H9 (cell line): ENCODE measurements at regions not wholly inside any gene's neighbourhood (a gene's known extent, or its start where the extent isn't known, plus 50 kb on each side); places are given as distances from the start of the nearest gene placed in this dataset.

Experiments
- DNase-seq: peaks from one replicate; pipeline ENCODE4 v3.0.0-alpha.2; 2017
- H2AFZ ChIP-seq: one replicate; pipeline ENCODE4 v1.6.1; 2013; ENCODE audit warnings: mild to moderate bottlenecking, low read length, control low read depth, moderate library complexity
- H2AK5ac ChIP-seq: 2 replicates; pipeline ENCODE4 v1.6.1; 2013; ENCODE audit warnings: low read length, control low read depth, mixed read lengths; ENCODE audit not compliant: insufficient read length
- H2BK120ac ChIP-seq: one replicate; pipeline ENCODE4 v1.6.1; 2013; ENCODE audit warnings: low read depth, mild to moderate bottlenecking, low read length, control low read depth, inconsistent platforms; ENCODE audit not compliant: poor library complexity, severe bottlenecking
- H2BK12ac ChIP-seq: 2 replicates; pipeline ENCODE4 v1.6.1; 2013; ENCODE audit warnings: low read length, control low read depth, mixed read lengths, low read depth; ENCODE audit not compliant: insufficient read length
- H2BK15ac ChIP-seq: 2 replicates; pipeline ENCODE4 v1.6.1; 2013; ENCODE audit warnings: low read depth, low read length, control low read depth
- H2BK20ac ChIP-seq: one replicate; pipeline ENCODE4 v1.6.1; 2013; ENCODE audit warnings: low read depth, mild to moderate bottlenecking, low read length, control low read depth, inconsistent platforms; ENCODE audit not compliant: poor library complexity, severe bottlenecking
- H2BK5ac ChIP-seq: 2 replicates; pipeline ENCODE4 v1.6.1; 2013; ENCODE audit warnings: low read length, control low read depth, mixed read lengths; ENCODE audit not compliant: insufficient read length
- H3K14ac ChIP-seq: 2 replicates; pipeline ENCODE4 v1.6.1; 2013; ENCODE audit warnings: low read length, control low read depth; ENCODE audit not compliant: insufficient read depth
- H3K18ac ChIP-seq: 2 replicates; pipeline ENCODE4 v1.6.1; 2013; ENCODE audit warnings: low read depth, mild to moderate bottlenecking, mixed read lengths, low read length, control low read depth; ENCODE audit not compliant: insufficient read length
- H3K23ac ChIP-seq: 2 replicates; pipeline ENCODE4 v1.6.1; 2013; ENCODE audit warnings: low read length, control low read depth, mixed read lengths, low read depth; ENCODE audit not compliant: insufficient read length
- H3K23me2 ChIP-seq: 2 replicates; pipeline ENCODE4 v1.6.1; 2013; ENCODE audit warnings: low read depth, mild to moderate bottlenecking, mixed read lengths, low read length, control low read depth; ENCODE audit not compliant: insufficient read length, poor library complexity, severe bottlenecking
- H3K27ac ChIP-seq: 2 replicates; pipeline ENCODE4 v1.5.1; 2013; ENCODE audit warnings: low read length, control low read depth, mixed read lengths, low read depth; ENCODE audit not compliant: insufficient read length
- H3K27me3 ChIP-seq: 2 replicates; pipeline ENCODE4 v1.6.1; 2013; ENCODE audit warnings: low read length, control low read depth, inconsistent platforms; ENCODE audit not compliant: insufficient read depth
- H3K4ac ChIP-seq: 2 replicates; pipeline ENCODE4 v1.6.1; 2013; ENCODE audit warnings: low read depth, mild to moderate bottlenecking, control low read depth, inconsistent platforms, low read length, moderate library complexity
- H3K4me1 ChIP-seq: 2 replicates; pipeline ENCODE4 v1.6.1; 2013; ENCODE audit warnings: low read length, control low read depth, inconsistent platforms; ENCODE audit not compliant: insufficient read depth
- H3K4me2 ChIP-seq: 2 replicates; pipeline ENCODE4 v1.6.1; 2013; ENCODE audit warnings: low read length, control low read depth, mixed read lengths; ENCODE audit not compliant: insufficient read length, insufficient read depth
- H3K56ac ChIP-seq: 2 replicates; pipeline ENCODE4 v1.6.1; 2013; ENCODE audit warnings: low read depth, mild to moderate bottlenecking, mixed read lengths, low read length, control low read depth; ENCODE audit not compliant: insufficient read length
- H3K79me1 ChIP-seq: 2 replicates; pipeline ENCODE4 v1.6.1; 2013; ENCODE audit warnings: low read depth, mild to moderate bottlenecking, moderate library complexity, low read length, control low read depth, inconsistent platforms; ENCODE audit not compliant: insufficient read depth, poor library complexity, severe bottlenecking
- H3K79me2 ChIP-seq: 2 replicates; pipeline ENCODE4 v1.6.1; 2013; ENCODE audit warnings: low read length, control low read depth, inconsistent platforms; ENCODE audit not compliant: insufficient read depth
- H3K9ac ChIP-seq: 2 replicates; pipeline ENCODE4 v1.6.1; 2013; ENCODE audit warnings: low read length, control low read depth, mixed read lengths; ENCODE audit not compliant: insufficient read length; ENCODE audit errors: extremely low read depth
- H3K9me3 ChIP-seq: one replicate; pipeline ENCODE4 v1.6.1; 2013; ENCODE audit warnings: low read depth, low read length, inconsistent platforms; ENCODE audit not compliant: control insufficient read depth
- H3T11ph ChIP-seq: one replicate; pipeline ENCODE4 v1.6.1; 2013; ENCODE audit warnings: mild to moderate bottlenecking, low read length, control low read depth, inconsistent platforms
- H4K20me1 ChIP-seq: one replicate; pipeline ENCODE4 v1.6.1; 2013; ENCODE audit not compliant: control insufficient read depth, insufficient read length, insufficient read depth
- H4K5ac ChIP-seq: 2 replicates; pipeline ENCODE4 v1.6.1; 2013; ENCODE audit warnings: low read depth, mild to moderate bottlenecking, mixed read lengths, low read length, control low read depth; ENCODE audit not compliant: insufficient read length
- H4K8ac ChIP-seq: replicated peaks from 2 replicates; pipeline ENCODE4 v1.6.1; 2013; ENCODE audit warnings: low read length, control low read depth, mixed read lengths, low read depth; ENCODE audit not compliant: insufficient read length
- H4K91ac ChIP-seq: 2 replicates; pipeline ENCODE4 v1.6.1; 2013; ENCODE audit warnings: low read depth, mild to moderate bottlenecking, moderate library complexity, mixed read lengths, low read length, control low read depth; ENCODE audit not compliant: insufficient read length
- H3K27ac Mint-ChIP-seq, 3 experiments: 2 replicates in 2 of 3; 3 replicates in 1 of 3; pipeline ENCODE4 v1.8.0; 2020 to 2021; ENCODE audit warnings: mixed read lengths in 3 of 3, mild to moderate bottlenecking in 1 of 3, moderate library complexity in 1 of 3
- H3K27me3 Mint-ChIP-seq: 2 replicates; pipeline ENCODE4 v1.8.0; 2021; ENCODE audit warnings: low read depth, mild to moderate bottlenecking, moderate library complexity, mixed read lengths
- H3K36me3 Mint-ChIP-seq, 3 experiments: 2 replicates in 2 of 3; 3 replicates in 1 of 3; pipeline ENCODE4 v1.8.0; 2020 to 2021; ENCODE audit warnings: low read depth in 3 of 3, mixed read lengths in 3 of 3; ENCODE audit not compliant: insufficient read depth in 1 of 3
- H3K4me1 Mint-ChIP-seq, 2 experiments: 2 replicates each; pipeline ENCODE4 v1.8.0; 2020; ENCODE audit warnings: mixed read lengths in 2 of 2
- H3K4me3 Mint-ChIP-seq, 2 experiments: 2 replicates in 1 of 2; 3 replicates in 1 of 2; pipeline ENCODE4 v1.8.0; 2020 to 2021; ENCODE audit warnings: mild to moderate bottlenecking in 2 of 2, mixed read lengths in 2 of 2, moderate library complexity in 1 of 2
- H3K9me3 Mint-ChIP-seq, 2 experiments: 2 replicates in 1 of 2; 3 replicates in 1 of 2; pipeline ENCODE4 v1.8.0; 2020; ENCODE audit warnings: mild to moderate bottlenecking in 2 of 2, mixed read lengths in 2 of 2, moderate library complexity in 1 of 2
- WGBS: extraction: QIAGEN DNeasy Blood & Tissue Kit; methylation state at CpG from one replicate; pipeline ENCODE4 v1.1.7; 2013; ENCODE audit warnings: missing lambda C conversion rate, low lambda C conversion rate, mixed read lengths; ENCODE audit not compliant: insufficient read length; ENCODE audit errors: extremely low coverage; 5-methylcytosine and 5-hydroxymethylcytosine counted together
- TF ChIP-seq, protein P1 (sequence below): fragments of 200-600 bp; sonication (generic); conservative IDR thresholded peaks from 3 replicates; pipeline ENCODE4 v1.8.0; 2021; ENCODE audit warnings: antibody characterized with exemption, mild to moderate bottlenecking

DNA sequence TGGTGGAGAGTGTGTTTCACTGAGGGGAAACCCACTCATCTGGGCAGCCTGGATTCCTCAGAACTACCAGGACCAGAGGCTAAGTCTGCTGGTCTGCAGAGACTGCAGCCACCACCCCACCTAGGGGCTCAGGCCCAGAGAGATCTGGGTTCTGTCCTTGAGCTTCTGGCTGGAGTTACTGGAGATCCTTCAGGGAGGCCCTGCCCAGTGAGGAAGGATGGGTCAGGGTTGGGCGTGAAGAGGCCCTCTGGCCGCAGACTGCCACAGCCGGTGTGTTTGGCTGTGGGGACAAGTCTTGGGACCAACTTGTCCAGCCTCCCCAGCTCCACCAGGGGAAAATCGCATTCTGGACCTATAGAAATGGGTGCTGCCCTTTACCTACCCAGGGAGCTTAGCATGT lies 235.3 kb upstream of the CBLB start:
- Histone ChIP-seq H2AK5ac (no peak overlapping the region), H3K23me2 (no peaks in the 10 kb centered on the region), H2BK15ac (no peak overlapping the region), H3K14ac (no peak overlapping the region), H4K20me1 (no peaks in the 10 kb centered on the region), H4K5ac (no peak overlapping the region), H3K79me1 (no peaks in the 10 kb centered on the region), H3K18ac (no peak overlapping the region), H3K9me3 (no peaks in the 10 kb centered on the region), H3K79me2 (no peaks in the 10 kb centered on the region), H3K4me1 (no peaks in the 10 kb centered on the region), H3K4ac (no peak overlapping the region), H4K91ac (no peak overlapping the region), H3K27me3 (no peaks in the 10 kb centered on the region), H2BK120ac (no peak overlapping the region), H2BK12ac (no peak overlapping the region), H2AFZ (no peak overlapping the region), H4K8ac (no peak overlapping the region), H2BK5ac (no peak overlapping the region), H3K23ac (no peak overlapping the region), H3K4me2 (no peak overlapping the region), H2BK20ac (no peak overlapping the region), H3K27ac (no peak overlapping the region), H3K56ac (no peak overlapping the region), H3T11ph (no peak overlapping the region), H3K9ac (no peak overlapping the region)
- no peak for DNase-seq
- H3K9me3 Mint-ChIP-seq = peaks cover 16 to 28% of the 10 kb centered on the region in 2 experiments
- H3K4me3 Mint-ChIP-seq = no peak overlapping the region
- no peaks in the 10 kb centered on the region for H3K4me1 Mint-ChIP-seq
- H3K36me3 Mint-ChIP-seq = peaks cover 2 to 27% (median 14%) of the 10 kb centered on the region in 3 experiments
- H3K27me3 Mint-ChIP-seq = no peaks in the 10 kb centered on the region
- no CpG with 5 or more reads among the region's 4 CpGs for whole genome bisulfite sequencing
- TF ChIP-seq, protein P1, sequence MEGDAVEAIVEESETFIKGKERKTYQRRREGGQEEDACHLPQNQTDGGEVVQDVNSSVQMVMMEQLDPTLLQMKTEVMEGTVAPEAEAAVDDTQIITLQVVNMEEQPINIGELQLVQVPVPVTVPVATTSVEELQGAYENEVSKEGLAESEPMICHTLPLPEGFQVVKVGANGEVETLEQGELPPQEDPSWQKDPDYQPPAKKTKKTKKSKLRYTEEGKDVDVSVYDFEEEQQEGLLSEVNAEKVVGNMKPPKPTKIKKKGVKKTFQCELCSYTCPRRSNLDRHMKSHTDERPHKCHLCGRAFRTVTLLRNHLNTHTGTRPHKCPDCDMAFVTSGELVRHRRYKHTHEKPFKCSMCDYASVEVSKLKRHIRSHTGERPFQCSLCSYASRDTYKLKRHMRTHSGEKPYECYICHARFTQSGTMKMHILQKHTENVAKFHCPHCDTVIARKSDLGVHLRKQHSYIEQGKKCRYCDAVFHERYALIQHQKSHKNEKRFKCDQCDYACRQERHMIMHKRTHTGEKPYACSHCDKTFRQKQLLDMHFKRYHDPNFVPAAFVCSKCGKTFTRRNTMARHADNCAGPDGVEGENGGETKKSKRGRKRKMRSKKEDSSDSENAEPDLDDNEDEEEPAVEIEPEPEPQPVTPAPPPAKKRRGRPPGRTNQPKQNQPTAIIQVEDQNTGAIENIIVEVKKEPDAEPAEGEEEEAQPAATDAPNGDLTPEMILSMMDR = no peak
- no peak overlapping the region for H3K27ac Mint-ChIP-seq
